CD4-positive, alpha-beta memory T cell (primary cell): ENCODE measurements at regions not wholly inside any gene's neighbourhood (a gene's known extent, or its start where the extent isn't known, plus 50 kb on each side); places are given as distances from the start of the nearest gene placed in this dataset.

ENCODE experiments used
- CTCF ChIA-PET: fragments of 350-600 bp; sonication (Branson Sonifier 250); formaldehyde crosslinking; loops from one replicate; lab custom pipeline; 2021; ENCODE audit warnings: inconsistent platforms; ENCODE audit not compliant: partially characterized antibody; lab: Charles Lee
- POLR2A ChIA-PET: fragments of 350-600 bp; sonication (Branson Sonifier 250); formaldehyde crosslinking; loops from one replicate; lab custom pipeline; 2021; ENCODE audit not compliant: partially characterized antibody; lab: Charles Lee
- DNase-seq, 5 donors: peaks; one replicate each; pipeline versions ENCODE4 v3.0.0 to v3.0.0-alpha.2; 2020 to 2022; ENCODE audit warnings: mixed read lengths in 1 of 5
- H3K27ac ChIP-seq: one replicate; pipeline ENCODE4 v1.7.0; 2013; ENCODE audit warnings: low read depth, low read length
- H3K27me3 ChIP-seq: 2 replicates; pipeline ENCODE4 v1.7.0; 2013; ENCODE audit warnings: mild to moderate bottlenecking, low read length, moderate library complexity; ENCODE audit not compliant: insufficient read depth
- H3K36me3 ChIP-seq: 2 replicates; pipeline ENCODE4 v1.7.0; 2013; ENCODE audit warnings: mild to moderate bottlenecking, low read length, moderate library complexity; ENCODE audit not compliant: insufficient read depth
- H3K4me1 ChIP-seq: 2 replicates; pipeline ENCODE4 v1.7.0; 2013; ENCODE audit warnings: mild to moderate bottlenecking, low read length, moderate library complexity; ENCODE audit not compliant: insufficient read depth
- H3K4me3 ChIP-seq, 2 donors: one replicate each; pipeline ENCODE4 v1.7.0; 2013; ENCODE audit warnings: low read length in 2 of 2, mild to moderate bottlenecking in 1 of 2
- H3K9me3 ChIP-seq, 2 donors: one replicate each; pipeline ENCODE4 v1.7.0; 2013; ENCODE audit warnings: low read length in 2 of 2, control low read depth in 1 of 2; ENCODE audit not compliant: control insufficient read depth in 1 of 2
- H3K27ac Mint-ChIP-seq, 7 donors: one replicate each; pipeline ENCODE4 v1.8.0; 2020 to 2021; ENCODE audit warnings: mixed read lengths in 7 of 7, mild to moderate bottlenecking in 6 of 7, inconsistent platforms in 3 of 7, moderate library complexity in 3 of 7
- H3K27me3 Mint-ChIP-seq, 2 donors: one replicate each; pipeline ENCODE4 v1.8.0; 2020 to 2021; ENCODE audit warnings: mixed read lengths in 2 of 2
- H3K36me3 Mint-ChIP-seq, 2 donors: one replicate each; pipeline ENCODE4 v1.8.0; 2020 to 2021; ENCODE audit warnings: mixed read lengths in 2 of 2, inconsistent platforms in 1 of 2, mild to moderate bottlenecking in 1 of 2
- H3K4me1 Mint-ChIP-seq, 4 donors: one replicate each; pipeline ENCODE4 v1.8.0; 2020 to 2021; ENCODE audit warnings: mixed read lengths in 4 of 4, mild to moderate bottlenecking in 1 of 4
- H3K4me3 Mint-ChIP-seq, 8 donors: one replicate each; pipeline ENCODE4 v1.8.0; 2020 to 2021; ENCODE audit warnings: mixed read lengths in 8 of 8, mild to moderate bottlenecking in 7 of 8, moderate library complexity in 6 of 8, inconsistent platforms in 3 of 8
- H3K9me3 Mint-ChIP-seq, 8 donors: one replicate each; pipeline ENCODE4 v1.8.0; 2020 to 2021; ENCODE audit warnings: mixed read lengths in 8 of 8, mild to moderate bottlenecking in 5 of 8, inconsistent platforms in 3 of 8, moderate library complexity in 1 of 8
- intact Hi-C: fragments of 100-400 bp; cut with micrococcal nuclease; formaldehyde crosslinking; loops from one replicate; pipeline ENCODE4 v1.15.1; 2023

DNA sequence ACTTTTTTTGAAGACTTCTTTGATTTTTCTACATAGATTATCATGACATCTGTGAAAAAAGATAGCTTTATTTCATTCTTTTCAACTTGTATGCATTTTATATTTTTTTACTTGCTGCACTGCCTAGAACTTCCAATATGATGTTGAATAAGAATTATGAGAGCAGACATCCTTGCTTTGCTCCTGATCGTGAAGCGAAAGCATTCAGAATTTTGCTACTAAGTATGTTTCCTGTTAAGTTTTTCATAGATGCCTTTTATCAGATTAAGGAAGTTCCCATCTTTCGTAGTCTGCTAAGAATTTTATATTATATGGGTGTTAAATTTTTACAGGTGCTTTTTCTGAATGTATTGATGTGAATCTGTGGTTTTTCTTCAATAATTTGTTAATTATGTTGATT lies 163.4 kb upstream of the GADL1 start:
- peaks cover 0 to 41% (median 21%) of the 10 kb centered on the region in 8 donors for H3K9me3 Mint-ChIP-seq
- H3K27ac ChIP-seq = no peak overlapping the region
- H3K27me3 ChIP-seq = no peaks in the 10 kb centered on the region
- ChIA-PET CTCF (no interaction called here), POLR2A (no interaction called here)
- peaks cover 3 to 13% of the 10 kb centered on the region in 2 donors for H3K36me3 Mint-ChIP-seq
- peak overlapping the region in 2 of 8 donors; percentile 45 to 58 for H3K4me3 Mint-ChIP-seq
- peaks cover 0 to 6% (median 3%) of the 10 kb centered on the region in 4 donors for H3K4me1 Mint-ChIP-seq
- H3K27ac Mint-ChIP-seq = no peak overlapping the region
- intact Hi-C loops = no loop called here
- no peaks in the 10 kb centered on the region for H3K4me1 ChIP-seq
- no peaks in the 10 kb centered on the region for H3K36me3 ChIP-seq
- no peak for DNase-seq
- no peaks in the 10 kb centered on the region for H3K27me3 Mint-ChIP-seq
- no peaks in the 10 kb centered on the region for H3K9me3 ChIP-seq
- H3K4me3 ChIP-seq = no peak overlapping the region

DNA sequence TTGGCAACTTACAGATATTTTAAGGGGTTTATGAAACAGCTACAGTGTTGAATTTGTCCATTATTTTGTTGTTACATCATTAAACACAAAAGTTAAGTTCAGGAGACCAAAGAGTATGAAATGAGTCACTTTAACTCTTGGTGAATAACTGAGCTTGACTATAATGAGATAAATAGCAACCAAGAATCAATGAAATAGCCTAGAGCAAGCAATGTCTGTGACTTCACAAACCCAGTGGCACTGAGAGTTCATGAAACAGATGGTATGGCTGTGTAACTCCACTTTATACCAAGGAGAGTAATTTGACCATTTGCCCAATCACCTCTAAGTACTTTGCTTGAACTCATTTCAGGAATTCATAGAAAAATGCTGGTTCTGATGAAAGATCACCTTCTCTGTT lies 169.6 kb upstream of the GADL1 start:
- Mint-ChIP-seq H3K4me1 (no peaks in the 10 kb centered on the region), H3K27ac (no peak overlapping the region), H3K4me3 (no peak overlapping the region), H3K36me3 (peaks cover 1 to 12% of the 10 kb centered on the region in 2 donors), H3K27me3 (no peaks in the 10 kb centered on the region), H3K9me3 (peaks cover 0 to 21% (median 11%) of the 10 kb centered on the region in 8 donors)
- Histone ChIP-seq H3K9me3 (no peaks in the 10 kb centered on the region), H3K36me3 (no peaks in the 10 kb centered on the region), H3K27ac (no peak overlapping the region), H3K27me3 (no peaks in the 10 kb centered on the region), H3K4me3 (no peak overlapping the region), H3K4me1 (no peaks in the 10 kb centered on the region)
- intact Hi-C loops = no loop called here
- CTCF ChIA-PET = no interaction called here
- no peak for DNase-seq
- POLR2A ChIA-PET = no interaction called here

DNA sequence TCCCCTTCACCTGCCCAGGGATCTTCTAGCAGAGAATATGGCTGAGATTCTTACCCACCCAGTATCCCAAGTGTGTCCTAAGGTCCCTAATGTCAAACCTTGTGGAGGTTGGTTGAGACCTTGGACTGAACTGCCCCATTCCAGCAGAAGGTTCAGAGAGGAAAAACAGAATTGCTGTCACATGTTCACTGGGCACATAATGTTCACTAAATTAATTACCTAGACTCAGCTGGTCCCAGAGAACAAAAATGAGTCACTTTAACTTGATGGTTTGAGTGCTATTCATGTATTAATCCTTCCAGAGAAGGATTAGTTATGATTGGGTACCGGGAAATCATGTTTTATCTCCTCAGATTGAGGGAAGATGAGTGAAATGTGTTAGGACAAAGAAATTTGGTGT lies 171.3 kb upstream of the GADL1 start:
- H3K4me3 Mint-ChIP-seq = no peak overlapping the region
- ChIA-PET POLR2A (no interaction called here), CTCF (interaction anchor here (0.6 kb wide), 1 partner anchor 817 kb away, joined by 3 read pairs; no protein-coding TSS in a partner anchor)
- H3K9me3 ChIP-seq = no peaks in the 10 kb centered on the region
- intact Hi-C loops = no loop called here
- H3K27ac ChIP-seq = no peak overlapping the region
- H3K27ac Mint-ChIP-seq = no peak overlapping the region
- H3K36me3 Mint-ChIP-seq = peaks cover 0 to under 1% of the 10 kb centered on the region in 2 donors
- H3K36me3 ChIP-seq = no peaks in the 10 kb centered on the region
- H3K4me3 ChIP-seq = no peak overlapping the region
- H3K27me3 ChIP-seq = no peaks in the 10 kb centered on the region
- no peaks in the 10 kb centered on the region for H3K27me3 Mint-ChIP-seq
- H3K4me1 Mint-ChIP-seq = no peaks in the 10 kb centered on the region
- no peak for DNase-seq
- peaks cover 0 to 11% (median 2%) of the 10 kb centered on the region in 8 donors for H3K9me3 Mint-ChIP-seq
- H3K4me1 ChIP-seq = no peaks in the 10 kb centered on the region

DNA sequence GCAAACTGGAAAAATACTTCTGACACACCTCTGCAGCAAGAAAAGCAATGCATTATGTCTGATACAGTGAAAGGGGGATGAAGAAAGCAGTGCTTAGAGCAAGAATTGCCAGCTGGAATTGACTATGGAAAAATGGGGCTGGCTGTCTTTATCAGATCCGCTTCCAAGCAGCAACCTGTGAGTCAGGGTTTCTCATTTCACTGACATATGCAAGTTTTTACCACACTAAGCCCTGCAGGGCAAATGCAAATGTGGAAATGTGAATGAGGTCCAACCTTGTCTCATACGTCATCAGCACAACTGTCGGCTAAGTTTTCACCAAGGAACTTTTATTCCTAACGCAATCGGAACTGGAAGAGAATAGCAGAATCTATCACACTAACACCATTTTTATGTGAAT lies 172.5 kb upstream of the GADL1 start:
- ChIA-PET CTCF (no interaction called here), POLR2A (no interaction called here)
- intact Hi-C loops = no loop called here
- no peak overlapping the region for H3K27ac ChIP-seq
- H3K36me3 ChIP-seq = no peaks in the 10 kb centered on the region
- Mint-ChIP-seq H3K4me3 (no peak overlapping the region), H3K4me1 (peaks cover 0 to 1% (median 0%) of the 10 kb centered on the region in 4 donors), H3K36me3 (no peaks in the 10 kb centered on the region), H3K9me3 (peaks cover 0 to 10% (median 6%) of the 10 kb centered on the region in 8 donors), H3K27ac (no peak overlapping the region), H3K27me3 (no peaks in the 10 kb centered on the region)
- H3K4me3 ChIP-seq = no peak overlapping the region
- DNase-seq = no peak
- H3K4me1 ChIP-seq = no peaks in the 10 kb centered on the region
- no peaks in the 10 kb centered on the region for H3K9me3 ChIP-seq
- no peaks in the 10 kb centered on the region for H3K27me3 ChIP-seq

DNA sequence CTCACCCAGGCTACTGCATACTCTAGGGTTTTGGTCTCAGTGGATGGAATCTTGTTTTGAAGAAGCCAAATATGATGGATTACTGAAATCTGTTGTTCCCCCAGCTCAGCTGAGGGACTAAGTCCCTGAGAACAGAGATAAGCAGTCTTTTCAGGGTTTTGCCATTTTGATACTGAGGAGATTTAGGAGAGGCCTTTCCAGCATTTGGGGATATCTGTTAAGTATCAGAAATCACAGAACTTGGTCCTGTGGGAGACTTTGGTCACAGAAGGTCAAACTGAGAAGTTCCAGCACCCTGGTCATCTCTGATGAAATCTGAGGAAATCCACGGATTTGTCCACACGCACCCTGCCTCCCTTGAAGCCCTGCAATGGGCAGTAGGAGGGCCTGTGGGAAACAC lies 181.0 kb upstream of the GADL1 start:
- H3K27ac Mint-ChIP-seq = no peak overlapping the region
- no peak for DNase-seq
- Histone ChIP-seq H3K27me3 (no peaks in the 10 kb centered on the region), H3K4me3 (no peak overlapping the region), H3K4me1 (no peaks in the 10 kb centered on the region), H3K27ac (no peak overlapping the region), H3K36me3 (no peaks in the 10 kb centered on the region), H3K9me3 (no peaks in the 10 kb centered on the region)
- intact Hi-C loops = no loop called here
- ChIA-PET CTCF (no interaction called here), POLR2A (no interaction called here)
- peaks cover 0 to 16% (median 8%) of the 10 kb centered on the region in 8 donors for H3K9me3 Mint-ChIP-seq
- no peaks in the 10 kb centered on the region for H3K36me3 Mint-ChIP-seq
- H3K4me1 Mint-ChIP-seq = peaks cover 0 to 7% (median 5%) of the 10 kb centered on the region in 4 donors
- no peaks in the 10 kb centered on the region for H3K27me3 Mint-ChIP-seq
- H3K4me3 Mint-ChIP-seq = no peak overlapping the region

DNA sequence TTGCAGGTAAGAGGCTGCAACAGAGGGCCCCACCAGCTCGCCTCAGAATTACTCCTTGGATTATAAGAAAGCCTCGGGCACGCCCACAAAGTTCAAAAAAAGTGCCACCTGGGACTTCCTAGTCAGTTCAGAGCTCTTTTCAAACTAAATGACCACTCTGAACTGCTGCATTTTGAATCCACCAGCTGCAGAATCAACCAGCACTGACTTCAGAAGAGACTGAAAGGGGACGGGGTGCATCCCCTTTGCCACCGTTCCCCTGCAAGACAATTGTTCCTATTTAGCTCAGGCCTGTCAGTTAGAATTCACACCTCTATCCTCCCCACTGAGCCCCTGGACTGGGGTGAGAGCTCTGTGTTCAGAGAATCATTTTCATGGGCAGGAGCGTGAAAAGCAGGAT lies 181.4 kb upstream of the GADL1 start:
- H3K36me3 ChIP-seq = no peaks in the 10 kb centered on the region
- no peak overlapping the region for H3K27ac ChIP-seq
- H3K4me3 Mint-ChIP-seq = no peak overlapping the region
- no peaks in the 10 kb centered on the region for H3K27me3 Mint-ChIP-seq
- no peaks in the 10 kb centered on the region for H3K36me3 Mint-ChIP-seq
- H3K4me1 ChIP-seq = no peaks in the 10 kb centered on the region
- no peaks in the 10 kb centered on the region for H3K9me3 ChIP-seq
- H3K4me3 ChIP-seq = no peak overlapping the region
- H3K4me1 Mint-ChIP-seq = peaks cover 0 to 7% (median 5%) of the 10 kb centered on the region in 4 donors
- no peak for DNase-seq
- H3K27me3 ChIP-seq = no peaks in the 10 kb centered on the region
- H3K9me3 Mint-ChIP-seq = peaks cover 0 to 16% (median 7%) of the 10 kb centered on the region in 8 donors
- ChIA-PET POLR2A (interaction anchor here (1.2 kb wide), 1 partner anchor 457 kb away, joined by 3 read pairs; the partner anchor contains the start of gene STT3B), CTCF (no interaction called here)
- intact Hi-C loops = no loop called here
- H3K27ac Mint-ChIP-seq = no peak overlapping the region

DNA sequence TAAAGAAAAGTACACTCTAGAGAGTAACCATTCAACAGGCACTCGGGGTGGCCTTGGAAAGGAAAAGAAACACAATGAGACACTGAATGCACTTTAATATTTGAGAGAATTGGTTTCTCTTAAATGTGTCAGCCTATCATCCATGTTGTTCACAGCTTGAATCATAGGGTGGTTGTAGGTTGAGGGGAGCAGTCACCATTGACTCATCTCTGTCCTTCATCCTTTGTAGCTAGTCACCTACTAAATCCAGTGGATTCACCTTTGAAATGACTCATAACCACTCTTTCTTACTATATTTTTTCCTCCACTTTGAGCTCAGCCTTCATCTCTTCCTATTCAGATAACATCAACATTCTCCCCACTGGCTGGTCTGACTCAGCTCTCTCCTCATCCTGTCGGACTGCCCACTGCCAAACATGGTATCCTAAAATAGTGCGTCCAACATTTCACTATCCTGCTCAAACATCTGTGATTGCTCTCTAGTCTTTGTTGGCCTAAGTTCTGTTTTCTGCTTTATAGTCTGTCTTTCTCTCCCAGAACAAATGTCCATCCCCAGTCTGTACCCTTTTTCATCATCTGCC lies 182.7 kb upstream of the GADL1 start:
- Histone ChIP-seq H3K4me1 (no peaks in the 10 kb centered on the region), H3K9me3 (no peaks in the 10 kb centered on the region), H3K36me3 (no peaks in the 10 kb centered on the region), H3K4me3 (no peak overlapping the region), H3K27me3 (no peaks in the 10 kb centered on the region), H3K27ac (no peak overlapping the region)
- H3K4me3 Mint-ChIP-seq = no peak overlapping the region
- ChIA-PET CTCF (no interaction called here), POLR2A (interaction anchor here (1.2 kb wide), 1 partner anchor 455 kb away, joined by 3 read pairs; the partner anchor contains the start of gene STT3B)
- H3K27me3 Mint-ChIP-seq = no peaks in the 10 kb centered on the region
- DNase-seq = no peak
- H3K36me3 Mint-ChIP-seq = no peaks in the 10 kb centered on the region
- intact Hi-C loops = no loop called here
- peak overlapping the region in 2 of 7 donors; percentile 57 to 78 for H3K27ac Mint-ChIP-seq
- peaks cover 0 to 7% (median 4%) of the 10 kb centered on the region in 4 donors for H3K4me1 Mint-ChIP-seq
- H3K9me3 Mint-ChIP-seq = peaks cover 0 to 5% (median 4%) of the 10 kb centered on the region in 8 donors
